A673 (cell line): ENCODE measurements at regions not wholly inside any gene's neighbourhood (a gene's known extent, or its start where the extent isn't known, plus 50 kb on each side); places are given as distances from the start of the nearest gene placed in this dataset.

ENCODE experiments used
- CTCF ChIP-seq: fragments of 300-800, 200-600 bp; sonication (generic); conservative IDR thresholded peaks from 2 replicates; pipeline ENCODE4 v1.5.1; 2017; ENCODE audit warnings: low read depth, mild to moderate bottlenecking, antibody characterized with exemption, low read length, moderate library complexity, mixed read lengths
- EZH2 ChIP-seq: fragments of 200-600 bp; sonication (generic); IDR thresholded peaks from 2 replicates; pipeline ENCODE4 v1.6.1; 2017; ENCODE audit warnings: borderline replicate concordance, low read depth, mild to moderate bottlenecking, mixed read lengths, antibody characterized with exemption, low read length; ENCODE audit not compliant: poor library complexity, severe bottlenecking

DNA sequence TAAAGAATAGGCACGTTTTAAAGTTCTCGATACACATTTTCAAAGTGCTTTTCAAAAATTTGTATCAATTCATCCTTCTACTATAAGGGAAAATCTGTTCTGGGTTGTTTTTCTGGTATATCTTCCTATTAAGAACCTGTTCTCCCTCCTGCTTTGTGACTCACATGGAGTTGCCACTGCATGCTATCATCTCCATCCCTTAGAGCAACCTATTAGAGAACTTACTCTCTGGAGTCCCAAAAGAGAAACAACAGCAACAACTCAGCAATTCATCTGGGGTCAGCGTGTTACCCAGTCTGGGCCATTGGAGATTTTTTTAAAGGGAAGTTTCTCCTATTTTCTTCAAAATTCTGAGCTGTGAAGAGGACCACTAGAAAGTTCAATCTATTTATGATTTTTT is 227.4 kb downstream of the HLX start:
- TF ChIP-seq CTCF: no peak
- no peak for TF ChIP-seq EZH2
